ENCODE measurements at regions not wholly inside any gene's neighbourhood (a gene's known extent, or its start where the extent isn't known, plus 50 kb on each side); places are given as distances from the start of the nearest gene placed in this dataset.

- no peak for TF ChIP-seq REST (tag by site-specific recombination; IDR thresholded peaks at IDR 0.05)
- TF ChIP-seq CTCF (tag by site-specific recombination; IDR thresholded peaks at IDR 0.05) = no peak
- TF ChIP-seq ZNF274 (IDR thresholded peaks at IDR 0.05; ENCODE audit: low read length) = no peak
- no peak for TF ChIP-seq ZNF274 (tag by site-specific recombination; IDR thresholded peaks at IDR 0.05; ENCODE audit: borderline replicate concordance)
- TF ChIP-seq ZNF768 (tag by site-specific recombination; IDR thresholded peaks at IDR 0.05) = no peak
- no peak for TF ChIP-seq ZSCAN23 (tag by site-specific recombination; IDR thresholded peaks at IDR 0.05)
- TF ChIP-seq ZNF138 (tag by site-specific recombination; IDR thresholded peaks at IDR 0.05; ENCODE audit: borderline replicate concordance) = no peak
- no peak for TF ChIP-seq ZSCAN5A (tag by site-specific recombination; IDR thresholded peaks at IDR 0.05)
- TF ChIP-seq GLI4 (tag by site-specific recombination; IDR thresholded peaks at IDR 0.05) = no peak
- TF ChIP-seq ZNF670 (tag by site-specific recombination; IDR thresholded peaks at IDR 0.05; ENCODE audit: low read depth) = no peak
- no peak for TF ChIP-seq ZBTB11 (tag by site-specific recombination; conservative IDR thresholded peaks at IDR 0.05; ENCODE audit: low read depth)
- no peak for TF ChIP-seq ZNF513 (tag by site-specific recombination; IDR thresholded peaks at IDR 0.05)
Measured at GRCh38 chr20:7516621-7517111, 423.6 kb downstream of the HAO1 start.
